Spinal cord (tissue), 9 donors: ENCODE measurements at regions not wholly inside any gene's neighbourhood (a gene's known extent, or its start where the extent isn't known, plus 50 kb on each side); places are given as distances from the start of the nearest gene placed in this dataset.

Experiments
- DNase-seq, 6 donors: peaks; one replicate each; pipeline versions ENCODE4 v3.0.0 to v3.0.0-alpha.2; 2013 to 2015; ENCODE audit warnings: low spot score in 6 of 6, low read depth in 4 of 6
- H3K27ac ChIP-seq: one replicate; pipeline ENCODE4 v1.5.1; 2013; ENCODE audit warnings: low read depth, low read length, control low read depth
- H3K27me3 ChIP-seq: one replicate; pipeline ENCODE4 v1.6.1; 2013; ENCODE audit warnings: low read length; ENCODE audit not compliant: control insufficient read depth, insufficient read depth
- H3K36me3 ChIP-seq: one replicate; pipeline ENCODE4 v1.6.1; 2013; ENCODE audit warnings: low read length; ENCODE audit not compliant: control insufficient read depth, insufficient read depth
- H3K4me1 ChIP-seq: one replicate; pipeline ENCODE4 v1.6.1; 2013; ENCODE audit warnings: low read length; ENCODE audit not compliant: control insufficient read depth, insufficient read depth
- H3K4me3 ChIP-seq: one replicate; pipeline ENCODE4 v1.5.1; 2013; ENCODE audit warnings: low read depth, low read length, control low read depth
- H3K9me3 ChIP-seq: one replicate; pipeline ENCODE4 v1.6.1; 2013; ENCODE audit warnings: low read length; ENCODE audit not compliant: control insufficient read depth, insufficient read depth
- whole genome bisulfite sequencing: methylation state at CpG from one replicate; pipeline ENCODE4 v1.1.5; 2013; ENCODE audit warnings: missing lambda C conversion rate; ENCODE audit not compliant: insufficient coverage; 5-methylcytosine and 5-hydroxymethylcytosine counted together
- donor health status: healthy.

DNA sequence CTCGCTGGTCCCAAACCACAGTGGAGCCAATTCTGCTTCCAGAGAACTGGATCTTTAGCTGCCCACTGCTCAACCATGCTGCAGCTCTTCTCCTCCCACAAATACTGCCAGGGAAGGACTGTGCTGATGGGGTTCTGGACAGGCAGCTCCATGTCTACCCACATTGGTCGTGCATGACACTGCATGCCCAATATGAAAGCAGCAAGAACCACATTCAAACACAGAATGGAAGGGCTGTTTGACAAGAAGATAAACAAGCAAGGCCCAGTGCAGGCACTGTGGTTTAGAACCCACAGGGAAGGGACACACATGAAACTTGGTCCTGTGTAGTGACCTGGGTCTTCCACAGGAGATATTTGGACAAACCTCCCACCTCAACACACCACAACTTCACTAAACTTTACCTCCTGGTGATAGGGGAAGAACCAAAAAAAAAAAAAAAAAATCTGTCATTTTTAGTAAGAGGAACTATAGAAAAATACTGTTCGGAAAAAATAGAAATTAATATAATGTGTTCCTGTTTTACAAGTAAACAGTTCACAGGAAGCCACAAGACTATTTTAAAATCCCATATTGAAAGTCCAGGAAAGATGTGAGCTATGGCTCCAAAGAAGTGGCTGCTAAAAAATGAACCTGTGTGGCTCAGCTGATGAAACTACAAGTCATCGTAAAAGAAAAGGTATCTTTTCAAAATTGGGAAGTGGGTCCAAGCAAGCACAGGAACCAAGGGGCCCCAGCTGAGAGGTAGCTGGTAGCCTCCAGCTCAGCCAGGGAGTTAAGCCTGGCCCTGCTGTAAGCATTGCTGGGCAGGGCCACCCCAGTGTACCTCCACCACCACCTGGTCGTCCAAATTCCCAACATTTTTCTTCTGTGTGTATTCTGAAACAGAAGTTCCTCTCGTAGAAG lies 77.7 kb upstream of the ACAN start:
- no peaks in the 10 kb centered on the region for H3K36me3 ChIP-seq
- H3K27ac ChIP-seq: no peak overlapping the region
- no peaks in the 10 kb centered on the region for H3K27me3 ChIP-seq
- no peak overlapping the region for H3K4me3 ChIP-seq
- no peaks in the 10 kb centered on the region for H3K9me3 ChIP-seq
- 94% methylated on average over 2 of the region's 6 CpGs for WGBS
- no peaks in the 10 kb centered on the region for H3K4me1 ChIP-seq
- DNase-seq: no peak

DNA sequence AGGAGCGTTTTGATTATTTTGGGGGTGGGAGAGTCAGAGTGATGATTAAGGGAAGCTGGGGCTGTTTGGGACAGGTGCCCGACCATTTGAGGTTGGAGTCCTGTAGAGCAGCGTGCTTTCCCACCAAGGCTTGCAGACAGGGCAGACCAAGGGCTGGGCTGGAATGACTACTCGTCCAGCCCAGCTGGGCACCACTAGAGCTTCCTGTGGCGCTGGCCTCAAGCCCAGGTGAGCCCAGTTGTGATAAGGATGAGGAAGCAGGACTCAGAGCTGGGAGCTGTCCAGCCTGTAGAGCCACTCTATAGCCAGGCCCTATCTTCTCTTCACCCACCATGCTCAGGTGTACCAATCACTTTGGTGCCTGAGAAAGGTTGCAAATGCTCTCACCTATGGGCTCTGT lies 75.8 kb upstream of the ACAN start:
- Histone ChIP-seq H3K4me3 (no peak overlapping the region), H3K36me3 (no peaks in the 10 kb centered on the region), H3K4me1 (no peaks in the 10 kb centered on the region), H3K27me3 (no peaks in the 10 kb centered on the region), H3K9me3 (no peaks in the 10 kb centered on the region), H3K27ac (no peak overlapping the region)
- 78% methylated on average over 5 of the region's 5 CpGs for WGBS
- DNase-seq: peak in 1 of 6 donors; percentile 4

DNA sequence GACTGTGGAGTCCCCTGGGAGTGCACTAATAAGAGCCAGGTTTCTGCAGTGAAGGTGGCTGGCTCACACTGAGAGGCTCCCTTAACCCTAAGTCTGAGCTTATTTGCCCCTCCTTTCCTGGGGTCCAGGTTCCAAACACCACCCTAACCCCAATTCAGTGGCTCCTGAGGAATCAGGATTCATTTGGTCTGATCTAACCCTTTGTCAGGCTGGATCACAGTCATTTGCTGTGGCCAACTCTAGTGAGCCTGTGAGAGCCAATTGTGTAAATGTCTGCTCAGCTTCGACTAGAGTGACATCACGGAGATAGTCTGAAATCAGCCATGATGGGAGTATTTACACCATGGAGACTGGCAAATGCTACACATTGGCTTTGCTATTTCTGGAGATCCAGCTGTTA lies 73.7 kb upstream of the ACAN start:
- Histone ChIP-seq H3K4me1 (no peaks in the 10 kb centered on the region), H3K27ac (no peak overlapping the region), H3K4me3 (no peak overlapping the region), H3K36me3 (no peaks in the 10 kb centered on the region), H3K9me3 (no peaks in the 10 kb centered on the region), H3K27me3 (no peaks in the 10 kb centered on the region)
- 89% methylated on average over 2 of the region's 2 CpGs for WGBS
- no peak for DNase-seq

DNA sequence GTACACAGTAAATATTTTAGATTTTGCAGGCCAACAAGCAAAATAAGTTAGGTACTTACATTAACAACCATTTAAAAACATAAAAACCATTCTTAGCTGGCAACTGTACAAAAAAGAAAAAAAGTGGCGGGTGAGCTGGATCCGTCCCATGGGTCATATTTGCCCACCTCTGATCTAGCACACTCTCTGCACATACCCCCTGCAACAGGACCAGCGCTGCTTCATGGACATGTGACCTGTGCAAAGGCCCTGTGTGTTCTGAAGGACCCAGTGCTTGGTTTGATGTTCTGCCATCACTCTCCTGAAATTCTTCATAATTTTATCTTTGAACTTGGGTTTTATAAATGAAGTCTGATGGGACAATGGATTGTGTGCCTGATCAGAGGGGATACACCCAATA lies 72.5 kb upstream of the ACAN start:
- Histone ChIP-seq H3K4me1 (no peaks in the 10 kb centered on the region), H3K27me3 (no peaks in the 10 kb centered on the region), H3K9me3 (no peaks in the 10 kb centered on the region), H3K36me3 (no peaks in the 10 kb centered on the region), H3K27ac (no peak overlapping the region), H3K4me3 (no peak overlapping the region)
- no peak for DNase-seq
- WGBS: 92% methylated on average over 2 of the region's 3 CpGs

DNA sequence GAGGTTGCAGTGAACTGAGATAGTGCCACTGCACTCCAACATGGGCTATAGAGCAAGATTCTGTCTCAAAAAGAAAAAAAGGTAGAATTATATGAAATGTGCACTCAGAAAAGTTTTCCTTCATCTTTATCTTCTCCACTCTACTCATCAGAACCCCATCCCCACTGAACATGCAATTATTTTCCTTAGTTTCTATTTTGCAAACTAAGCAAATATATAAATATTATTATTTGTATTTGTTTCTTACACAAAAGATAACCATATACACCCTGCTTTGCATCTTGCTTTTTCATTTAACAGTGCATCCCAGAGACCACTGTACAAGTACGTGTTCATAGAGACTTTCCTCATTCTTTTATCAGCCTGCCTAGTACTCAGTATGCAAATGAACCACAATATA lies 68.0 kb upstream of the ACAN start:
- H3K4me3 ChIP-seq: no peak overlapping the region
- WGBS: 100% methylated on average over 1 of the region's 1 CpG
- no peaks in the 10 kb centered on the region for H3K9me3 ChIP-seq
- no peak overlapping the region for H3K27ac ChIP-seq
- H3K36me3 ChIP-seq: no peaks in the 10 kb centered on the region
- no peak for DNase-seq
- no peaks in the 10 kb centered on the region for H3K27me3 ChIP-seq
- no peaks in the 10 kb centered on the region for H3K4me1 ChIP-seq

DNA sequence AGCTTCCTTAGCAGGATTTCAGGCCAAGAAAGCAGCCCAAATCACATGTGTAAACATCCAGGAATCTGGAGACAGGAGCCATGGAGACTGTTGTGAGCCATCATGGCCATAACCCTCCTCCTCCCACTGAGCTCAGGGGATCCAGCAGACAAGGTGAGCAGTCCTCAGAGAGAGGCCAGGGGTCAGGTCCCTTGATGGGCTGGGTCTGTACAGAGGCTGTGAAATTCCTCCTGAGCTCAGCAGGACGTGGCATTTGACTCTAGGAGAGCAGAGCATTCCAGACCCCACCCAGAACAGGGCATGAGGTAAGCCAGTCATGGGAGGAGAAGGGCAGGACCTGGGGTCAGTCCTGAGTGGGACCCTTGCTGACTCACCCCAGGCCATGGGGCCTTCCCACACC lies 67.0 kb upstream of the ACAN start:
- H3K27ac ChIP-seq: no peak overlapping the region
- no peaks in the 10 kb centered on the region for H3K9me3 ChIP-seq
- peaks cover 4% of the 10 kb centered on the region for H3K4me1 ChIP-seq
- no peaks in the 10 kb centered on the region for H3K27me3 ChIP-seq
- H3K36me3 ChIP-seq: no peaks in the 10 kb centered on the region
- WGBS: 73% methylated on average over 1 of the region's 1 CpG
- DNase-seq: no peak
- no peak overlapping the region for H3K4me3 ChIP-seq

DNA sequence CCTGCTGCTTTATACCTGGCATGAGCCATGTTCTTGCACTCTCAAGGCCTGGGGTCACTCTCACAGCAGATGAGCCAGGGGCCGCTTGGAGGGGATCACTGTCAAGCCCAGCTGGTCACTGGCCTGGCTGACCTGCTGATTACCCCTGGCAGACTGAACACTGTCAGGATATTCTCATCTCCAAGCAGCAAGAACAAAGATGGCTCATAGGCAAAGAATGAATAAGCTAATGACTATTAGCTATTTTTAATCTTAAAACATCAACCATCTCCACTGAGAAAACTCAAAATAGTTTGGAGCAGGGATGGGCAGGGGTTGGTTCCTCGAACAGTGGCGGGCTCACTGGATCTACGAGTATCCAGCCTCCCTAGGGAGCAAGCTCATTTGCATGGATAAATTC lies 64.4 kb upstream of the ACAN start:
- Histone ChIP-seq H3K9me3 (no peaks in the 10 kb centered on the region), H3K4me3 (no peak overlapping the region), H3K27ac (no peak overlapping the region), H3K4me1 (peaks cover 15% of the 10 kb centered on the region), H3K36me3 (no peaks in the 10 kb centered on the region), H3K27me3 (no peaks in the 10 kb centered on the region)
- DNase-seq: no peak
- 78% methylated on average over 2 of the region's 4 CpGs for WGBS

DNA sequence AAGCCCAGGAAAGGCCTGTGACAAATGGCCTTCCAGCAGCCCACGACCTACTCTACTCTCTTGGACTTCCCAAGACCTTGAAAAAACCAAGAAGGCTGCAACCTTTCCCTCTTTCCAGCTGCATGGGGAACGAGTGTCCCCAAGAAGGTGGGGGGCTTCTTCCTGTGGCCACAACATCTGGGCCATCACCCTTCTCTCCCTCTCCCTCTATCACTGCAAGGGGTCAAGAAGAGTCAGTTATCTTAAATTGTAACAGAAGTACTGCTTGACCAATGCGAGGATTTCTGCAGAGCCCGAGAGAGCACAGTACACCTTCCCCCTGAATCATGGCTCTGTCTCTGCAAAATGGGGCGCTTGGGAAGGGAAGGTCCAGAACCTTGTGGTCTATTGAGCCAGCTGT lies 63.7 kb upstream of the ACAN start:
- no peaks in the 10 kb centered on the region for H3K9me3 ChIP-seq
- 88% methylated on average over 5 of the region's 5 CpGs for WGBS
- peaks cover 15% of the 10 kb centered on the region for H3K4me1 ChIP-seq
- H3K4me3 ChIP-seq: no peak overlapping the region
- H3K27me3 ChIP-seq: no peaks in the 10 kb centered on the region
- H3K27ac ChIP-seq: no peak overlapping the region
- DNase-seq: no peak
- no peaks in the 10 kb centered on the region for H3K36me3 ChIP-seq

DNA sequence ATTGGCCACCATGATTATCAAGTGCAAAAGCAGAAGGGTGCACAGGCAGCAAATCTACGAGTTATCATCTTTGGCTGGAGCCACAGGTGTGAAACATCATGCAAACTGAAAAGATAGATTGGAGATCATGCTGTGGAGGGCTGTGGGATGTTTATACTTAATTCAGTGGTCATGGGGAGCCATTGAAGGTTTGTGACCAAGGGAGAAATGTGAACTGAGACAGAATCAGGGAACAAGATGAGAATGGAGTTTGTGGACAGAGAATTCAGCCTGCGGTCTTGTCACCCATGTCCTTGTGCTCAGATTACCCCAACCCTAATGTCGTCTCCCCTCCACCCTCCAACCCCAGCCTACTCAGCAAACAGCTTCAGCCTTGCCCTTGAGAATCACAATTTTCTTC lies 62.9 kb upstream of the ACAN start:
- 100% methylated on average over 1 of the region's 3 CpGs for WGBS
- Histone ChIP-seq H3K27ac (no peak overlapping the region), H3K36me3 (no peaks in the 10 kb centered on the region), H3K27me3 (no peaks in the 10 kb centered on the region), H3K4me3 (no peak overlapping the region), H3K4me1 (peaks cover 15% of the 10 kb centered on the region), H3K9me3 (no peaks in the 10 kb centered on the region)
- DNase-seq: no peak

DNA sequence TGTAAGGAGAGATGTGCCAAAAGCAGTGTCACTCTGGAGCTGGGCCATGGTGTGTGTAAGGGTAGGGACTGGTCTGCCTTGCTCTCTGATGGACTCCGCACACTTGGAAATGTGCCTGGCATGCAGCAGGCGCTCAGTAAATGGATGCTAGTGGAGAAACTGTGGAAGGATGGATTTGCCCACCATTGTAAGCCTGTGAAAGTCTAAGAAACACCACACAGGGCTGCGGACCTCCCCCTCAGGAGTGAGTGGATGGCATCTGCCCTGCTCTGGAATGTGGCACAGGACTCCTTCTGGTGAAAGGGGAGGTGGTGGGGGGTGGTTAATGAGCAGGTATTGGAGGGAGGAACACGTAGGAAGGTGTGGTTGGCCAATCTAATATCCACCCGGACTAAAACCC lies 62.2 kb upstream of the ACAN start:
- WGBS: 93% methylated on average over 4 of the region's 5 CpGs
- H3K27me3 ChIP-seq: no peaks in the 10 kb centered on the region
- no peak for DNase-seq

More for the DNA sequence above, 62.2 kb upstream of the ACAN start:
- no peaks in the 10 kb centered on the region for H3K36me3 ChIP-seq
- H3K4me1 ChIP-seq: peaks cover 15% of the 10 kb centered on the region
- no peaks in the 10 kb centered on the region for H3K9me3 ChIP-seq
- no peak overlapping the region for H3K27ac ChIP-seq
- no peak overlapping the region for H3K4me3 ChIP-seq
